Astrocyte of the spinal cord (primary cell): ENCODE measurements at regions not wholly inside any gene's neighbourhood (a gene's known extent, or its start where the extent isn't known, plus 50 kb on each side); places are given as distances from the start of the nearest gene placed in this dataset.
A peak's percentile ranks its signal among the peaks of the same experiment; 100 is the strongest.

Experiments
- DNase-seq: peaks from one replicate; pipeline ENCODE4 v3.0.0; 2011; ENCODE audit warnings: low read depth, low spot score
- H3K4me3 ChIP-seq: 2 replicates; pipeline ENCODE4 v1.5.1; 2011; ENCODE audit warnings: low read depth, mild to moderate bottlenecking, low read length, moderate library complexity
- CTCF ChIP-seq: IDR thresholded peaks from 2 replicates; pipeline ENCODE4 v1.5.1; 2012; ENCODE audit warnings: low read depth, mild to moderate bottlenecking, low read length, inconsistent platforms
- in situ Hi-C: cut with HindIII; loops from 2 replicates; pipeline ENCODE4 v1.10.0; 2017; ENCODE audit warnings: low sequenced_read_pairs

GRCh38 chr9:108219664-108220063 lies 636.1 kb downstream of the ACTL7B start:
- no peak for DNase-seq
- no peak for TF ChIP-seq CTCF
- in situ Hi-C loops: no loop called here
- no peak overlapping the region for H3K4me3 ChIP-seq

- DNase-seq: peak; percentile 74
- in situ Hi-C loops: no loop called here
- TF ChIP-seq CTCF: no peak
- no peak overlapping the region for H3K4me3 ChIP-seq
Observed at GRCh38 chr9:108217431-108218349, 638.1 kb downstream of the ACTL7B start.

GRCh38 chr9:108213511-108213910 lies 642.3 kb downstream of the ACTL7B start:
- DNase-seq: no peak

DNA sequence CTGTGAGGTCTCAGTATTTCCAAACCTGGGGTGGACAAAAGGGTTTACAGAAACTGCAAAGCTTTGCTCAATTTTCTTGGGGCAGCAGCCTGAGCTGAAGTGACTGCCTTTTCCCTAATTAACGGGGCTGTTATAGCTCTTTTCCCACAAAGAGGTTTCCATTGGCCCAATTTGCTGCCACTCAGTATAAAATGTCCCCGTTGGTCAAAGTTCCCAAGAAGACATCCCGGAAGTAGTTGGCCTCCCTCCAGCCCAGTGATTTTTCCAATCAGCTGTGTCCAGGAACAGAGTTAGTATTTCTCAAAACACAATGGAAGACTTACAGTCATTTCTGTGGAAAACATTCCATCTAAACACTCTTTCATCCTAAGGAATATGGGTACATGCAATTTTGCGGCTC lies 643.6 kb downstream of the ACTL7B start:
- in situ Hi-C loops: no loop called here
- no peak for TF ChIP-seq CTCF
- no peak for DNase-seq
- no peak overlapping the region for H3K4me3 ChIP-seq

More at GRCh38 chr9:108213511-108213910, 642.3 kb downstream of the ACTL7B start:
- in situ Hi-C loops: no loop called here
- no peak overlapping the region for H3K4me3 ChIP-seq
- no peak for TF ChIP-seq CTCF

DNA sequence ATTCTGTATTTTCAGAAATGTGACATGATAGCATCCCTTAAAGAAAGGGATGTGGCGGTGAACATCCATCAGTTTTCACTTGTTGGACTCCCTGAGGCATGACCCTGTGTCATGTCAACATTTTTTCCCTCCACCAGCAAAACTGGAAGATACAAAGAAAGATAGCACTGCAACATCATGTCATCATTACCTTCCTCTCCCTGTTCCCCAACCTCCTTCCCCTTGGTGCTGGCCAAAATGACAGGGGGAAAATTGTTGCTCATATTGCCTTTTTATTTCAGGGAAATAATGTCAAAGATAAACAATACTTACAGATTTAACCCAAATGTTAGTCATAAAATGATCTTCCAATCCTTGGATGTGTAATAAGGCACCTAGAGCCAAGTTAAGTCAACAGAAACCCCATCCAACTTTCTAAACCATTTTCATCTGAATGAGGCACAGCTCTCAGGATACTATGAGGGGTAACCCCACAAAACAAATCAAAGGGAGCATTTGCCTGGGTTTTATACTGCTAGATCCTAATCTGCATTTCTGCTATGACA lies 644.3 kb downstream of the ACTL7B start:
- in situ Hi-C loops: no loop called here
- DNase-seq: no peak
- H3K4me3 ChIP-seq: no peak overlapping the region
- TF ChIP-seq CTCF: no peak

DNA sequence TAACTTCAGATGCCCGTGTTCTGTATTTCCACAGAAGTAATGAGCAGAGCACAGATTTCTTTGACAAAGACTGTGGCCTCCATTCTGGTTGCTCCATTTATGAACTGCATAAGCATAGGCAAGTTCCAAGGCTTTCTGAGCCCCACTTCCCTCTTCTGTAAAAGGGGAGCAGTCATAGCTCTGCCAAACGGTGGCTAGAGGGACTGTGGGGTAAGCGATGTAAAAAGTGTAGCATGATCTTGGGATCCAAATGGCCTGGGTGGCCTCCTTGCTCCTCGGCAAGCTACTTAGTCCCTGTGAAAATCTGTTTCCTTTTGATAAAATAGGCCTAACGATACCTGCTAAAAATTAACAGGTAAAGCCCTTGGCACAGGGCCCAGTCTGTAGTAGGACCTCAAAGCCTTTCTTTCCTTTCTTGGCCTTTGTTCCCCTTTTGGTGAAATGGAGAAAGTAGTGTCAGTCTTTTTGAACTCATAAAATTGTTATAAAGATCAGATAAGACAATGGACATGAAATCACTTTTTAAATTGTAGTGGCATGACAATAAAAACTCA lies 646.6 kb downstream of the ACTL7B start:
- in situ Hi-C loops: no loop called here
- TF ChIP-seq CTCF: no peak
- DNase-seq: no peak
- H3K4me3 ChIP-seq: no peak overlapping the region
